A549 (cell line): ENCODE measurements at regions not wholly inside any gene's neighbourhood (a gene's known extent, or its start where the extent isn't known, plus 50 kb on each side); places are given as distances from the start of the nearest gene placed in this dataset.

ENCODE experiments used
- ATAC-seq, 2 experiments: fragments of 200-7000 bp in 1 of 2; fragments of >200 bp in 1 of 2; cut with Nextera tagmentation in 1 of 2; cut with Tn5 transposase in 1 of 2; 3 replicates each; pipeline versions ENCODE4 v1.8.0 to v1.9.1; 2018 to 2020; ENCODE audit warnings: mild to moderate bottlenecking in 1 of 2, moderate library complexity in 1 of 2
- CTCF ChIA-PET: fragments of 300-600 bp; sonication (Branson Sonifier 250); formaldehyde crosslinking; extraction: SDS; loops from one replicate; lab custom pipeline; 2021; ENCODE audit warnings: antibody characterized with exemption, inconsistent platforms; lab: Yijun Ruan, JAX
- POLR2A ChIA-PET: fragments of 350-600 bp; formaldehyde crosslinking; extraction: SDS; loops from one replicate; lab custom pipeline; 2021; ENCODE audit warnings: antibody characterized with exemption, inconsistent platforms; lab: Yijun Ruan, JAX
- DNase-seq, 2 experiments: peaks; one replicate each; pipeline versions ENCODE4 v3.0.0 to v3.0.0-alpha.2; 2011 to 2016; ENCODE audit warnings: low read depth in 1 of 2, low spot score in 1 of 2
- FAIRE-seq: peaks from 2 replicates; lab custom pipeline; 2011; peaks lifted over from hg19 to GRCh38; lab: Jason Lieb, UNC
- H3K27ac ChIP-seq, 2 experiments: fragments of >200 bp; sonication (Bioruptor Twin); formaldehyde crosslinking; 3 replicates each; pipeline ENCODE4 v1.5.1; 2016 to 2017
- H3K4me1 ChIP-seq: fragments of >200 bp; sonication (Bioruptor Twin); formaldehyde crosslinking; 3 replicates; pipeline ENCODE4 v1.6.1; 2016
- H3K4me2 ChIP-seq: fragments of >200 bp; sonication (Bioruptor Twin); formaldehyde crosslinking; 3 replicates; pipeline ENCODE4 v1.6.1; 2016
- H3K4me3 ChIP-seq: fragments of >200 bp; sonication (Bioruptor Twin); formaldehyde crosslinking; 3 replicates; pipeline ENCODE4 v1.5.1; 2016
- H3K9me3 ChIP-seq: fragments of >200 bp; sonication (Bioruptor Twin); formaldehyde crosslinking; 3 replicates; pipeline ENCODE4 v1.6.1; 2016
- CEBPB ChIP-seq, 2 experiments: fragments of >200 bp in 1 of 2; sonication (Bioruptor Twin) in 1 of 2; formaldehyde crosslinking in 1 of 2; IDR thresholded peaks; 2 replicates each; pipeline ENCODE4 v1.6.1; 2012 to 2016
- CHD2 ChIP-seq: fragments of 150-350 bp; IDR thresholded peaks from 2 replicates; pipeline ENCODE4 v1.6.1; 2014; ENCODE audit warnings: low read length; ENCODE audit not compliant: partially characterized antibody
- CHD4 ChIP-seq: fragments of 200-600 bp; sonication (generic); IDR thresholded peaks from 2 replicates; pipeline ENCODE4 v1.6.1; 2016; ENCODE audit warnings: antibody characterized with exemption, mild to moderate bottlenecking, borderline replicate concordance
- CTCF ChIP-seq: fragments of >200 bp; sonication (Bioruptor Twin); formaldehyde crosslinking; IDR thresholded peaks from 3 replicates; pipeline ENCODE4 v1.5.1; 2016
- EHF ChIP-seq: fragments of 250-450 bp; sonication (Bioruptor Pico); IDR thresholded peaks from 2 replicates; pipeline ENCODE4 v1.5.0; 2020; ENCODE audit warnings: mild to moderate bottlenecking
- ELK1 ChIP-seq: fragments of 150-350 bp; IDR thresholded peaks from 2 replicates; pipeline ENCODE4 v1.6.1; 2014; ENCODE audit warnings: low read depth, mild to moderate bottlenecking, low read length
- EP300 ChIP-seq, 2 experiments: fragments of >200 bp; sonication (Bioruptor Twin); formaldehyde crosslinking; IDR thresholded peaks; 2 replicates in 1 of 2; 3 replicates in 1 of 2; pipeline ENCODE4 v1.6.1; 2016 to 2017
- FOSB ChIP-seq: fragments of 250-450 bp; sonication (Bioruptor Pico); IDR thresholded peaks from 2 replicates; pipeline ENCODE4 v1.5.0; 2020; ENCODE audit warnings: mild to moderate bottlenecking, moderate library complexity
- GATA3 ChIP-seq: IDR thresholded peaks from 2 replicates; pipeline ENCODE4 v1.6.1; 2012; ENCODE audit warnings: borderline replicate concordance
- HDAC2 ChIP-seq: fragments of 200-600 bp; sonication (generic); IDR thresholded peaks from 2 replicates; pipeline ENCODE4 v1.6.1; 2016
- HOXA7 ChIP-seq: fragments of 250-450 bp; sonication (Bioruptor Pico); IDR thresholded peaks from 2 replicates; pipeline ENCODE4 v1.5.0; 2020; ENCODE audit warnings: mild to moderate bottlenecking, moderate library complexity
- HOXB5 ChIP-seq: fragments of 250-450 bp; sonication (Bioruptor Pico); IDR thresholded peaks from 2 replicates; pipeline ENCODE4 v1.5.0; 2020; ENCODE audit warnings: mild to moderate bottlenecking, moderate library complexity
- JUN ChIP-seq, 2 experiments: fragments of >200 bp; sonication (Bioruptor Twin); formaldehyde crosslinking; IDR thresholded peaks; 2 replicates in 1 of 2; 3 replicates in 1 of 2; pipeline ENCODE4 v1.6.1; 2016 to 2017
- KDM1A ChIP-seq: fragments of 200-600 bp; sonication (generic); IDR thresholded peaks from 2 replicates; pipeline ENCODE4 v1.6.1; 2016; ENCODE audit warnings: low read depth, mild to moderate bottlenecking
- MAFK ChIP-seq: fragments of 450-650 bp; IDR thresholded peaks from 2 replicates; pipeline ENCODE4 v1.6.1; 2014; ENCODE audit not compliant: partially characterized antibody
- MAX ChIP-seq: IDR thresholded peaks from 2 replicates; pipeline ENCODE4 v1.6.1; 2012
- NPAS2 ChIP-seq: fragments of 250-450 bp; sonication (Bioruptor Pico); IDR thresholded peaks from 2 replicates; pipeline ENCODE4 v1.8.0; 2022; ENCODE audit warnings: mild to moderate bottlenecking, moderate library complexity, borderline replicate concordance
- PHF8 ChIP-seq: fragments of 200-600 bp; sonication (generic); IDR thresholded peaks from 2 replicates; pipeline ENCODE4 v1.6.1; 2016; ENCODE audit warnings: low read depth, mild to moderate bottlenecking, antibody characterized with exemption, moderate library complexity, borderline replicate concordance
- POLR2AphosphoS2 ChIP-seq: conservative IDR thresholded peaks from 2 replicates; pipeline ENCODE4 v1.6.1; 2012; ENCODE audit warnings: low read length, improper control_type of control experiment, inconsistent platforms
- RARB ChIP-seq: fragments of 250-450 bp; sonication (Bioruptor Pico); IDR thresholded peaks from 2 replicates; pipeline ENCODE4 v1.8.0; 2021; ENCODE audit warnings: mild to moderate bottlenecking, moderate library complexity
- RCOR1 ChIP-seq: fragments of 150-350 bp; IDR thresholded peaks from 2 replicates; pipeline ENCODE4 v1.6.1; 2014; ENCODE audit warnings: antibody characterized with exemption, low read length, low read depth
- RNF2 ChIP-seq: fragments of 200-600 bp; sonication (generic); IDR thresholded peaks from 2 replicates; pipeline ENCODE4 v1.6.1; 2016; ENCODE audit warnings: low read depth, mild to moderate bottlenecking, antibody characterized with exemption, moderate library complexity, borderline replicate concordance
- SMC3 ChIP-seq: fragments of >200 bp; sonication (Bioruptor Twin); formaldehyde crosslinking; IDR thresholded peaks from 3 replicates; pipeline ENCODE4 v1.6.1; 2018; ENCODE audit warnings: inconsistent platforms
- SREBF2 ChIP-seq: fragments of 450-650 bp; IDR thresholded peaks from 2 replicates; pipeline ENCODE4 v1.6.1; 2014; ENCODE audit warnings: mild to moderate bottlenecking, moderate library complexity
- TFCP2L1 ChIP-seq: fragments of 250-450 bp; sonication (Bioruptor Pico); IDR thresholded peaks from 2 replicates; pipeline ENCODE4 v1.5.0; 2021; ENCODE audit warnings: mild to moderate bottlenecking
- TP53 ChIP-seq: fragments of 250-450 bp; sonication (Bioruptor Pico); IDR thresholded peaks from 2 replicates; pipeline ENCODE4 v1.5.0; 2021; ENCODE audit warnings: mild to moderate bottlenecking, moderate library complexity
- WGBS: methylation state at CpG from one replicate; pipeline ENCODE4 v1.1.6; 2017; ENCODE audit errors: missing lambda C conversion rate; 5-methylcytosine and 5-hydroxymethylcytosine counted together

GRCh38 chr2:129769185-129769991 is 210.1 kb upstream of the RAB6C start:
- no peak for ATAC-seq
- FAIRE-seq: no peak
- POLR2A ChIA-PET: no interaction called here
- TF ChIP-seq POLR2AphosphoS2: no peak
- TF ChIP-seq PHF8: no peak
- TF ChIP-seq RNF2: no peak
- no peak for TF ChIP-seq KDM1A
- no peak for TF ChIP-seq SMC3
- TF ChIP-seq ELK1: no peak
- TF ChIP-seq FOSB (CRISPR knock-in tag): no peak
- no peak for TF ChIP-seq CTCF
- no peak for TF ChIP-seq TP53 (CRISPR knock-in tag)
- no peak for TF ChIP-seq GATA3
- TF ChIP-seq RARB: no peak
- TF ChIP-seq TFCP2L1 (CRISPR knock-in tag): no peak
- no peak for TF ChIP-seq RCOR1
- TF ChIP-seq NPAS2: no peak
- no peak for TF ChIP-seq EP300 (IDR thresholded peaks at IDR 0.05)
- TF ChIP-seq SREBF2: no peak
- no peak for TF ChIP-seq MAX
- TF ChIP-seq MAFK: no peak
- 16% methylated on average over 10 of the region's 11 CpGs for WGBS
- no peak overlapping the region for H3K4me2 ChIP-seq
- no peak for DNase-seq
- CTCF ChIA-PET: interaction anchor here (1.5 kb wide), 1 partner anchor 81 kb away, joined by 3 read pairs; no protein-coding TSS in a partner anchor
- no peak overlapping the region for H3K4me3 ChIP-seq
- H3K27ac ChIP-seq: no peak overlapping the region
- no peaks in the 10 kb centered on the region for H3K9me3 ChIP-seq
- H3K4me1 ChIP-seq: no peaks in the 10 kb centered on the region

- WGBS: 9% methylated on average over 6 of the region's 6 CpGs
- H3K4me3 ChIP-seq: no peak overlapping the region
- H3K9me3 ChIP-seq: no peaks in the 10 kb centered on the region
- CTCF ChIA-PET: no interaction called here
- no peak overlapping the region for H3K4me2 ChIP-seq
- H3K4me1 ChIP-seq: no peaks in the 10 kb centered on the region
- no peak for ATAC-seq
- no peak for TF ChIP-seq KDM1A
- no peak for TF ChIP-seq HDAC2
- no peak for TF ChIP-seq SMC3
- no peak for TF ChIP-seq EHF (CRISPR knock-in tag)
- no peak for TF ChIP-seq RCOR1
- no peak for TF ChIP-seq HOXA7 (CRISPR knock-in tag)
- no peak for TF ChIP-seq HOXB5 (CRISPR knock-in tag)
- TF ChIP-seq MAX: no peak
- no peak for TF ChIP-seq PHF8
- TF ChIP-seq CHD2: no peak
- no peak for TF ChIP-seq RNF2
- TF ChIP-seq EP300 (IDR thresholded peaks at IDR 0.05): no peak
- no peak for TF ChIP-seq JUN (IDR thresholded peaks at IDR 0.05)
- no peak for TF ChIP-seq GATA3
- TF ChIP-seq CHD4: no peak
- TF ChIP-seq CEBPB (IDR thresholded peaks at IDR 0.05): no peak
- no peak for TF ChIP-seq NPAS2
- DNase-seq: no peak
- POLR2A ChIA-PET: no interaction called here
- no peak for FAIRE-seq
- H3K27ac ChIP-seq: no peak overlapping the region
These were observed 207.9 kb upstream of the RAB6C start for GRCh38 chr2:129771418-129772189.
